DMS79 (cell line): ENCODE measurements at regions not wholly inside any gene's neighbourhood (a gene's known extent, or its start where the extent isn't known, plus 50 kb on each side); places are given as distances from the start of the nearest gene placed in this dataset.

Source experiments
- DNase-seq: peaks from one replicate; lab custom pipeline; 2025; lab: John Stamatoyannopoulos, UW

- no peak for DNase-seq
Observed at GRCh38 chr1:96296991-96297390, 424.6 kb upstream of the PTBP2 start.

- DNase-seq = no peak
Observed at GRCh38 chr1:96306809-96307560, 414.6 kb upstream of the PTBP2 start.

- DNase-seq = no peak
Observed at GRCh38 chr1:96308314-96308713, 413.3 kb upstream of the PTBP2 start.

GRCh38 chr1:96309783-96310182 is 411.8 kb upstream of the PTBP2 start:
- no peak for DNase-seq

- no peak for DNase-seq
Observed at GRCh38 chr1:96313216-96313615, 408.4 kb upstream of the PTBP2 start.

- no peak for DNase-seq
Observed at GRCh38 chr1:96329121-96329520, 392.5 kb upstream of the PTBP2 start.

GRCh38 chr1:96331596-96331995 is 390.0 kb upstream of the PTBP2 start:
- no peak for DNase-seq

- no peak for DNase-seq
Observed at GRCh38 chr1:96333522-96334235, 387.9 kb upstream of the PTBP2 start.

GRCh38 chr1:96334236-96334557 is 387.4 kb upstream of the PTBP2 start:
- DNase-seq = no peak

- DNase-seq = no peak
Observed at GRCh38 chr1:96338622-96339021, 383.0 kb upstream of the PTBP2 start.

- DNase-seq = no peak
Observed at GRCh38 chr1:96340686-96341085, 380.9 kb upstream of the PTBP2 start.

GRCh38 chr1:96346719-96347118 is 374.9 kb upstream of the PTBP2 start:
- DNase-seq = no peak

- DNase-seq = no peak
Observed at GRCh38 chr1:96349896-96350295, 371.7 kb upstream of the PTBP2 start.

GRCh38 chr1:96352733-96353132 is 368.9 kb upstream of the PTBP2 start:
- DNase-seq = no peak

- no peak for DNase-seq
Observed at GRCh38 chr1:96355521-96355920, 366.1 kb upstream of the PTBP2 start.

GRCh38 chr1:96355961-96356360 is 365.6 kb upstream of the PTBP2 start:
- no peak for DNase-seq

GRCh38 chr1:96357141-96357765 is 364.3 kb upstream of the PTBP2 start:
- DNase-seq = no peak

GRCh38 chr1:96358057-96358456 is 363.5 kb upstream of the PTBP2 start:
- no peak for DNase-seq

GRCh38 chr1:96360036-96360795 is 361.4 kb upstream of the PTBP2 start:
- no peak for DNase-seq

GRCh38 chr1:96361271-96361856 is 360.2 kb upstream of the PTBP2 start:
- DNase-seq = no peak

GRCh38 chr1:96361961-96362360 is 359.6 kb upstream of the PTBP2 start:
- no peak for DNase-seq

- DNase-seq = no peak
Observed at GRCh38 chr1:96362623-96363022, 359.0 kb upstream of the PTBP2 start.
